A204.1 (cell line): ENCODE measurements at regions not wholly inside any gene's neighbourhood (a gene's known extent, or its start where the extent isn't known, plus 50 kb on each side); places are given as distances from the start of the nearest gene placed in this dataset.

Experiments used
- FAIRE-seq: peaks from 2 replicates; lab custom pipeline; 2012; peaks lifted over from hg19 to GRCh38; lab: Jason Lieb, UNC

GRCh38 chr1:99573431-99574217 is 72.3 kb upstream of the PALMD start:
- FAIRE-seq = no peak

GRCh38 chr1:99577313-99577712 is 68.6 kb upstream of the PALMD start:
- no peak for FAIRE-seq

- no peak for FAIRE-seq
These were observed 66.2 kb upstream of the PALMD start for GRCh38 chr1:99579691-99580172.

- FAIRE-seq = no peak
These were observed 65.5 kb upstream of the PALMD start for GRCh38 chr1:99580451-99580850.

- no peak for FAIRE-seq
These were observed 58.9 kb upstream of the PALMD start for GRCh38 chr1:99587008-99587407.

- no peak for FAIRE-seq
These were observed 56.7 kb upstream of the PALMD start for GRCh38 chr1:99589186-99589636.

GRCh38 chr1:99590578-99591209 is 55.2 kb upstream of the PALMD start:
- FAIRE-seq = no peak

GRCh38 chr1:99591886-99592285 is 54.0 kb upstream of the PALMD start:
- no peak for FAIRE-seq

GRCh38 chr1:99594205-99594604 is 51.7 kb upstream of the PALMD start:
- FAIRE-seq = no peak

GRCh38 chr1:99595041-99595440 is 50.9 kb upstream of the PALMD start:
- no peak for FAIRE-seq

GRCh38 chr1:99595441-99595840 is 50.5 kb upstream of the PALMD start:
- no peak for FAIRE-seq
